Activated naive CD8-positive, alpha-beta T cell treated with anti-CD3 and anti-CD28 coated beads for 36 hours (primary cell): ENCODE measurements at regions not wholly inside any gene's neighbourhood (a gene's known extent, or its start where the extent isn't known, plus 50 kb on each side); places are given as distances from the start of the nearest gene placed in this dataset.

Experiments used
- DNase-seq: peaks from one replicate; pipeline ENCODE4 v3.0.0; 2021
- H3K27ac Mint-ChIP-seq: one replicate; pipeline ENCODE4 v1.8.0; 2022; ENCODE audit warnings: mild to moderate bottlenecking, moderate library complexity, mixed read lengths
- H3K27me3 Mint-ChIP-seq: one replicate; pipeline ENCODE4 v1.8.0; 2022; ENCODE audit warnings: mild to moderate bottlenecking, mixed read lengths
- H3K36me3 Mint-ChIP-seq: one replicate; pipeline ENCODE4 v1.8.0; 2021; ENCODE audit warnings: mild to moderate bottlenecking, mixed read lengths
- H3K4me1 Mint-ChIP-seq: one replicate; pipeline ENCODE4 v1.8.0; 2021; ENCODE audit warnings: mixed read lengths
- H3K4me3 Mint-ChIP-seq: one replicate; pipeline ENCODE4 v1.8.0; 2022; ENCODE audit warnings: mild to moderate bottlenecking, moderate library complexity, mixed read lengths
- H3K9me3 Mint-ChIP-seq: one replicate; pipeline ENCODE4 v1.8.0; 2022; ENCODE audit warnings: mixed read lengths

GRCh38 chr1:193625255-193625654 lies 438.8 kb upstream of the B3GALT2 start:
- H3K9me3 Mint-ChIP-seq = no peaks in the 10 kb centered on the region
- DNase-seq = no peak
- no peaks in the 10 kb centered on the region for H3K27me3 Mint-ChIP-seq
- no peaks in the 10 kb centered on the region for H3K4me1 Mint-ChIP-seq
- no peaks in the 10 kb centered on the region for H3K36me3 Mint-ChIP-seq
- H3K4me3 Mint-ChIP-seq = no peak overlapping the region
- H3K27ac Mint-ChIP-seq = no peak overlapping the region

DNA sequence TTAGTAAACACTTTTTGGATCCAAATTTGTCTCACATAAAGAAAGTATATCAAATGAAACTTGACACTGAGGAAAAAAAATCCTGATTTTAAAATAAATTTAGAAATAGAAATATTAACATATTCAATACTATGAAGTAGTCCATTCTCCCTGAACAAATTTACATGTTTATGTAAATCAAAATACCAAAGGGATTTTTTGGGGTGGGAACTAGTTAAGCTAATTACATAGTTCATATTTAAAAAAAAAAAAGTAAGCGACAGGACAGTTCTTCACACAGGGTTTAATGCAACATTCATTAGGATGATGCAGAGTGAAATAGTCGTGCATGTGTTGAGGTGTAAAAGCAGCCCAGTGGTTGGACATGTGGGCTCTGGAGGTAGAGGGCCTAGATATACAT lies 433.5 kb upstream of the B3GALT2 start:
- Mint-ChIP-seq H3K4me1 (no peaks in the 10 kb centered on the region), H3K27ac (no peak overlapping the region)
- DNase-seq = no peak

DNA sequence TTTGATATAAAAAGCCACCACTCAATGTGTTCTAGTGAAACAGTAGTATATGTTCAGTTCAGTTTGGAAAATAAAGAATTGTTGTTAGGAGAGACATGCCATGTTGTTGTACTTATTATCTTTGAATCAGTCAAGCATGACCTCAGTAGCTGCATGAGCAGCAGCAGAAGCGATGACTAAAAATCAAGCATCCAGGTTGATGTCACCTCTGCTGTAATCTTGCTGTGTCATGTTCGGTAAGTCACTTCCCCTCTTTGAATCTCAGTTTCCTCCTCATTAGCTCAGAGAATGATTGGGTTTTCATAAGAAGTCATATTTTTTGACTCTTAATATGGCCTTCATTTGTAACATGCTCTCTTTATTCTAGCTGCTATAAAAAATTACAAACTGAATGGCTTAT lies 428.4 kb upstream of the B3GALT2 start:
- DNase-seq = no peak
- Mint-ChIP-seq H3K4me3 (no peak overlapping the region), H3K27me3 (no peaks in the 10 kb centered on the region), H3K36me3 (no peaks in the 10 kb centered on the region), H3K9me3 (peaks cover 5% of the 10 kb centered on the region), H3K4me1 (no peaks in the 10 kb centered on the region), H3K27ac (no peak overlapping the region)

More for the DNA sequence above, 433.5 kb upstream of the B3GALT2 start:
- Mint-ChIP-seq H3K9me3 (peaks cover 5% of the 10 kb centered on the region), H3K4me3 (no peak overlapping the region), H3K27me3 (no peaks in the 10 kb centered on the region), H3K36me3 (no peaks in the 10 kb centered on the region)

DNA sequence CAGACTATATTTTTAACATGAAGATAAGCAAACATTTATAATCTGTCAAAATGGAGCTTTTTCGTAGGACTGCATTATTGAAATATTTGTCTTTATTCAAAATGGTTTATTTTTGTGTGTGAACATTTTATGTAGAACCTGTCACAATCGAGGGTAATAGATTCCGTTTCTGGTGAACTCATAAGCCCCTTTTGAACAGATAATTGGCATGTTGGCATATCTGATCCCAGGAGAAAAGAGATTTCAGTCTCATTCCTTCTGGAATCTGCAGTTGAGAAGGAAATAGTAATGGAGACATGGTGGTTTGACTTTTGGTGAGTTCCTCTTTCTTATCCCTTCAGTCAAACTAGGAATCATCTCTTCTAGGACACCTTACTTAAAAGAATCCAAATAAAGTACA lies 427.9 kb upstream of the B3GALT2 start:
- Mint-ChIP-seq H3K9me3 (peaks cover 3% of the 10 kb centered on the region), H3K4me3 (no peak overlapping the region), H3K27ac (no peak overlapping the region), H3K36me3 (no peaks in the 10 kb centered on the region), H3K27me3 (no peaks in the 10 kb centered on the region), H3K4me1 (no peaks in the 10 kb centered on the region)
- no peak for DNase-seq

- Mint-ChIP-seq H3K27me3 (no peaks in the 10 kb centered on the region), H3K36me3 (peaks cover 3% of the 10 kb centered on the region), H3K27ac (no peak overlapping the region), H3K4me3 (no peak overlapping the region), H3K4me1 (no peaks in the 10 kb centered on the region), H3K9me3 (peaks cover 11% of the 10 kb centered on the region)
- no peak for DNase-seq
These were observed 426.6 kb upstream of the B3GALT2 start for GRCh38 chr1:193613041-193613440.

GRCh38 chr1:193609592-193609991 lies 423.2 kb upstream of the B3GALT2 start:
- peaks cover 5% of the 10 kb centered on the region for H3K36me3 Mint-ChIP-seq
- H3K4me1 Mint-ChIP-seq = peaks cover 9% of the 10 kb centered on the region
- DNase-seq = no peak
- H3K4me3 Mint-ChIP-seq = no peak overlapping the region
- no peak overlapping the region for H3K27ac Mint-ChIP-seq
- no peaks in the 10 kb centered on the region for H3K27me3 Mint-ChIP-seq
- H3K9me3 Mint-ChIP-seq = peaks cover 8% of the 10 kb centered on the region

GRCh38 chr1:193607787-193608186 lies 421.4 kb upstream of the B3GALT2 start:
- Mint-ChIP-seq H3K4me3 (no peak overlapping the region), H3K27ac (no peak overlapping the region), H3K4me1 (peaks cover 9% of the 10 kb centered on the region), H3K36me3 (peaks cover 5% of the 10 kb centered on the region), H3K27me3 (no peaks in the 10 kb centered on the region), H3K9me3 (peaks cover 8% of the 10 kb centered on the region)
- no peak for DNase-seq

GRCh38 chr1:193606035-193606434 lies 419.6 kb upstream of the B3GALT2 start:
- Mint-ChIP-seq H3K36me3 (peaks cover 5% of the 10 kb centered on the region), H3K4me3 (no peak overlapping the region), H3K4me1 (peaks cover 9% of the 10 kb centered on the region), H3K27ac (no peak overlapping the region), H3K9me3 (peaks cover 8% of the 10 kb centered on the region), H3K27me3 (no peaks in the 10 kb centered on the region)
- DNase-seq = no peak

DNA sequence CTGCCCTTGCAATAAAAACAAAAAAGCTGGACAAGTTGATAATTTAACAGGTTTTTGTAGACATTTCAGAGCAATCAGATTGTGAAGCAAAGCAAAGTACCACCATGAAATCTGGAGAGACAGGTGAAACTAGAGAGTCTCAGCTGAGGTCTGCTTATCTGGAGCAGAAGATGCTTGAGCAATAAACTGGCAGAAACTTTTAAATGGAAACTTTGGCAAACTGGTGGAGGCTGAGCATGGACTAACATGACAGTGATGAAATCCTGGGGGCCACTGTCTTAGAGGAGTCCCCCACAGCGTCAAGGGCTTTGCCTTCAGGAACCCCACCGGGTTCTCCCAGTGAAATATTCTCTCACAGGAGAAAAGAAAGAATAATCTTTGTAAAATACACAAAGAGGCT lies 416.3 kb upstream of the B3GALT2 start:
- Mint-ChIP-seq H3K27ac (no peak overlapping the region), H3K4me3 (no peak overlapping the region), H3K4me1 (peaks cover 9% of the 10 kb centered on the region), H3K9me3 (no peaks in the 10 kb centered on the region), H3K27me3 (no peaks in the 10 kb centered on the region), H3K36me3 (peaks cover 2% of the 10 kb centered on the region)
- no peak for DNase-seq

DNA sequence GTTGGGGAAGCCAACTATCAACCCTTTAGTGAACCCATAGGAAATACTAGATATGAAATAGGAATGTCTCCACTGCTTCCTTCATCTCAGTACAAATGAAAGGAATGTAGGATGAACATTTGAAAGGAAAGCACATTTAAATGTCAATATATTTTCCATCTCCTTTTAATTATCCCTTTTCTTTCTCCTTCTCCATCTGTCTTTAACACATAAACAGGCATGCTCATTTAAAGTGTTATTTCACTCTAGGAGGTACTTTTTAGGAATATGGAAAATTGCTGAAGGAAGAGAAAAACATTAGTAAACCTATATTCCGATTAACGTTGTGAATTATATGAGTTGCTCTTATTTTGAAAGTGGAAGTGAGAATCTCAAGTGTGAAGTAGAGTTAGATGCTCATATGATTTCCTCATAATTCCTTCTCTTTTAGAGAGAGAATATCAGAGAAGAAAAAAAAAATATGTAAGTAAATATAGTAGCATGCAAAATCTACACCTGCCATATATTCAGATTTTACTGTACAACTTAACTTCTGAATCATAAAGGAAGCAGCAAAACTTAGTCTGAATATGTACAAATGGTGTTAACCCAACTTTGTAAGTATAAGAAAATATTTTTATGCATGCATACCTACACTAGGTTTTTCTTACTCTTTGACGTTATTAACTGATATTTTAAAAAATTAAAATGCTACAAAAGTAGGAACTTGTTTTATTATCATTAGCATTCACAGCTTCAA lies 406.9 kb upstream of the B3GALT2 start:
- Mint-ChIP-seq H3K27ac (no peak overlapping the region), H3K36me3 (peaks cover 3% of the 10 kb centered on the region), H3K4me3 (no peak overlapping the region), H3K27me3 (no peaks in the 10 kb centered on the region), H3K9me3 (peaks cover 2% of the 10 kb centered on the region), H3K4me1 (peaks cover 15% of the 10 kb centered on the region)
- no peak for DNase-seq

- no peak overlapping the region for H3K27ac Mint-ChIP-seq
- no peak overlapping the region for H3K4me3 Mint-ChIP-seq
- peaks cover 2% of the 10 kb centered on the region for H3K9me3 Mint-ChIP-seq
- H3K27me3 Mint-ChIP-seq = no peaks in the 10 kb centered on the region
- no peak for DNase-seq
- H3K36me3 Mint-ChIP-seq = peaks cover 3% of the 10 kb centered on the region
- peaks cover 15% of the 10 kb centered on the region for H3K4me1 Mint-ChIP-seq
These were observed 405.9 kb upstream of the B3GALT2 start for GRCh38 chr1:193592317-193592716.

DNA sequence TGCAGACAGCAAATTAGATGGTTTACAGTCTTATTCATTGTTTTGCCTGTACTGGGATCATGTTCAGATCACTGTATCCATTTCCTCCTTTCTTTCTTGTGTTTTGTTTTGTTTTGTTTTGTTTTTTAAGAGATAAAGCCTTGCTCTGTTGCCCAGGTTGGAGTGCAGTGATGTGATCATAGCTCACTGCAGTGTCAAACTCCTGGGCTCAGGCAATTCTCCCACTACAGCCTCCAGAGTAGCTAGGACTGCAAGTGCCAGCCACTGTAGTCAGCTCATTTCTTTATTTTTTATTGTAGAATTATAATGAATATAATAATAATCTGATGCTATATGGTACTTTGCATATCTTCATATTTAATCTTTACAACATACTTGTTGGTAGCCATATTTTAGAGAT lies 403.7 kb upstream of the B3GALT2 start:
- no peak for DNase-seq
- Mint-ChIP-seq H3K4me1 (peaks cover 15% of the 10 kb centered on the region), H3K9me3 (no peaks in the 10 kb centered on the region), H3K4me3 (no peak overlapping the region), H3K27ac (no peak overlapping the region), H3K36me3 (no peaks in the 10 kb centered on the region), H3K27me3 (no peaks in the 10 kb centered on the region)

DNA sequence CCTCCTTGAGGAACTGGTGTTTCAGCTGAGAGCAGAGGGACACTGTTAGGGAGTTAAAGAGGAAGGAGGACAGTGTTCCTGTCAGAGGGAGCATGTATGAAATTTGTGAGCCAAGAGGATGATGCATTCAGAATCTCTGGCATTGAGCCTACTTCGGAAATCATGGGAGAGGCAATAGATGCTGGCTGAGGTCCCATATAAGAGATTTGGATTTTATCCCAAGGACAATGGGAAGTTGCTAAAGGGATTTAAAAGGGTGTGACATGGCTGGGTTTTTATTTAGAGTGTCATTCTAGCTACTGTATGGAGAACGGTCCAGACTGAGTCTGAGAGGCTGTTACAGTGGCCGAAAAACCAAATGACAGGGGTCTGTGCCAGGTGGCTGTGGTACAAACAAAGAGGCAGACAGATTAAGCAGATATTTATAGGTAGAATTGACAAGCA lies 403.2 kb upstream of the B3GALT2 start:
- no peak for DNase-seq
- H3K9me3 Mint-ChIP-seq = no peaks in the 10 kb centered on the region
- no peak overlapping the region for H3K4me3 Mint-ChIP-seq
- H3K27me3 Mint-ChIP-seq = no peaks in the 10 kb centered on the region
- no peaks in the 10 kb centered on the region for H3K36me3 Mint-ChIP-seq
- H3K4me1 Mint-ChIP-seq = peaks cover 15% of the 10 kb centered on the region
- no peak overlapping the region for H3K27ac Mint-ChIP-seq

- Mint-ChIP-seq H3K27me3 (no peaks in the 10 kb centered on the region), H3K9me3 (no peaks in the 10 kb centered on the region), H3K4me1 (peaks cover 15% of the 10 kb centered on the region), H3K4me3 (no peak overlapping the region), H3K36me3 (no peaks in the 10 kb centered on the region), H3K27ac (no peak overlapping the region)
- DNase-seq = no peak
These were observed 402.1 kb upstream of the B3GALT2 start for GRCh38 chr1:193588311-193589082.

GRCh38 chr1:193584731-193585239 lies 398.4 kb upstream of the B3GALT2 start:
- Mint-ChIP-seq H3K4me3 (no peak overlapping the region), H3K36me3 (peaks cover 4% of the 10 kb centered on the region), H3K4me1 (peaks cover 3% of the 10 kb centered on the region), H3K9me3 (peaks cover 2% of the 10 kb centered on the region), H3K27me3 (no peaks in the 10 kb centered on the region), H3K27ac (no peak overlapping the region)
- DNase-seq = no peak
